Retinal pigment epithelial cell (primary cell): ENCODE measurements at regions not wholly inside any gene's neighbourhood (a gene's known extent, or its start where the extent isn't known, plus 50 kb on each side); places are given as distances from the start of the nearest gene placed in this dataset.
"Not testable (repeated sequence)": the region's sequence is repeated elsewhere in the genome, so short reads cannot be mapped to it uniquely, and the experiment has no call there.

Experiments used
- DNase-seq: peaks from one replicate; pipeline ENCODE4 v3.0.0-alpha.2; 2010; ENCODE audit warnings: low read depth
- H3K4me3 ChIP-seq: 2 replicates; pipeline ENCODE4 v1.5.1; 2011; ENCODE audit warnings: mild to moderate bottlenecking, low read length, control low read depth, moderate library complexity
- TF ChIP-seq, protein P1 (sequence below): conservative IDR thresholded peaks from 2 replicates; pipeline ENCODE4 v1.5.1; 2011; ENCODE audit warnings: low read depth, low read length, control low read depth, inconsistent platforms

DNA sequence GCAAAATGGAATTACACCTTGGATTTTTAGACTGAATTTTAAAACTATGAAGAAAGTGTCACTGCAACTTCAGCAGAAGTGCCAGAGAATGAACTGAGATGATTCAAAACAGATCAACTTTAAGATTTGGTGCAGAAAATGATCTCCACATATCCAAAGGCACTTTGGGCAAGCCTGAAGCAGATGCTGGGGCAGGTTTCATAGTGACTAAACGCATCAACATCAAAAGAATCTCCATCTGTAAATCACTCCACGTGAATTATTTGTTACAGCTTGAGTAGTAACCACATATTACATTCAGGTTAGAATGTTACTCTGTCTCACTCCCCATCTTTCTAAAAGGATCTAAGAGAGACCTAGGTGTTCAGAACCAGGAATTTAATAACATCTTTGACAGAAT is 329.0 kb upstream of the ESRRG start:
- no peak overlapping the region for H3K4me3 ChIP-seq
- DNase-seq = no peak
- TF ChIP-seq, protein P1, sequence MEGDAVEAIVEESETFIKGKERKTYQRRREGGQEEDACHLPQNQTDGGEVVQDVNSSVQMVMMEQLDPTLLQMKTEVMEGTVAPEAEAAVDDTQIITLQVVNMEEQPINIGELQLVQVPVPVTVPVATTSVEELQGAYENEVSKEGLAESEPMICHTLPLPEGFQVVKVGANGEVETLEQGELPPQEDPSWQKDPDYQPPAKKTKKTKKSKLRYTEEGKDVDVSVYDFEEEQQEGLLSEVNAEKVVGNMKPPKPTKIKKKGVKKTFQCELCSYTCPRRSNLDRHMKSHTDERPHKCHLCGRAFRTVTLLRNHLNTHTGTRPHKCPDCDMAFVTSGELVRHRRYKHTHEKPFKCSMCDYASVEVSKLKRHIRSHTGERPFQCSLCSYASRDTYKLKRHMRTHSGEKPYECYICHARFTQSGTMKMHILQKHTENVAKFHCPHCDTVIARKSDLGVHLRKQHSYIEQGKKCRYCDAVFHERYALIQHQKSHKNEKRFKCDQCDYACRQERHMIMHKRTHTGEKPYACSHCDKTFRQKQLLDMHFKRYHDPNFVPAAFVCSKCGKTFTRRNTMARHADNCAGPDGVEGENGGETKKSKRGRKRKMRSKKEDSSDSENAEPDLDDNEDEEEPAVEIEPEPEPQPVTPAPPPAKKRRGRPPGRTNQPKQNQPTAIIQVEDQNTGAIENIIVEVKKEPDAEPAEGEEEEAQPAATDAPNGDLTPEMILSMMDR = no peak

- TF ChIP-seq, protein P1 = no peak
- DNase-seq = no peak
- H3K4me3 ChIP-seq = no peak overlapping the region
Measured at GRCh38 chr1:217049721-217050120, 326.5 kb upstream of the ESRRG start.

DNA sequence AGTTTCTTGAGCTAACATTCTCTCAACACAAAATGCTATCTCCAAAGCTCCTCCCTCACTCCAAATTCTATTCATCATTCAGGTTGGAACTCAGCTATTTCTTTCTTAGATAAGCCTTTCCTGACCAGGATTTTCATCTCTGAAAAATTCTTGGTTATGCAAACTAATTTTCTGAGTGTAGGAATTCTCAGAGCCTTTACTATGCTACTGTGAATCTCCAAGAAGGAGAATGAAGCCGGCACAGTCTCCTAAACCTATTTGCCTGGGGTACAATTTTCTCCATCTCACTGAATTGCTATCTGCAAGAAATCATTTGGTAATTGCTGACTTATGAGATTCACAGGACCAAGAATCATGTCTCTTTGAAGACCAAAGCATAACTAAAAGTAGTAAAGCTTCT is 325.9 kb upstream of the ESRRG start:
- TF ChIP-seq, protein P1 = no peak
- no peak overlapping the region for H3K4me3 ChIP-seq
- no peak for DNase-seq

- no peak for DNase-seq
- TF ChIP-seq, protein P1 = peak; percentile 39
- H3K4me3 ChIP-seq = no peak overlapping the region
Measured at GRCh38 chr1:217048104-217048707, 325.0 kb upstream of the ESRRG start.

GRCh38 chr1:217040711-217041455 is 317.7 kb upstream of the ESRRG start:
- TF ChIP-seq, protein P1 = no peak
- H3K4me3 ChIP-seq = no peak overlapping the region
- DNase-seq = no peak

GRCh38 chr1:217039926-217040325 is 316.7 kb upstream of the ESRRG start:
- TF ChIP-seq, protein P1 = no peak
- no peak overlapping the region for H3K4me3 ChIP-seq
- no peak for DNase-seq

DNA sequence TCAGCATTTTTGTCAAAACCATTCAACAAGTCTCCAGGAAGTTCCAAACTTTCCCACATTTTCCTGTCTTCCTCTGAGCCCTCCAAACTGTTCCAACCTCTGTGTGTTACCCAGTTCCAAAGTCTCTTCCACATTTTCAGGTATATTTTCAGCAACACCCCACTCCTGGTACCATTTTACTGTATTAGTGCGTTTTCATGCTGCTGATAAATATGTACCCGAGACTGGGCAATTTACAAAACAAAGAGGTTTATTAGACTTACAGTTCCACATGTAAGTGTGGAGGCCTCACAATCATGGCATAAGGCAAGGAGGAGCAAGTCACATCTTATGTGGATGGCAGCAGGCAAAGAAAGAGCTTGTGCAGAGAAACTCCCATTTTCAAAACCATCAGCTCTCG is 315.9 kb upstream of the ESRRG start:
- not testable (repeated sequence) for DNase-seq, H3K4me3 ChIP-seq
